HG02885 (cell line): ENCODE measurements at regions not wholly inside any gene's neighbourhood (a gene's known extent, or its start where the extent isn't known, plus 50 kb on each side); places are given as distances from the start of the nearest gene placed in this dataset.

ENCODE experiments used
- ATAC-seq: cut with Tn5 transposase; IDR thresholded peaks from one replicate; pipeline ENCODE4 v1.9.1; 2021; ENCODE audit warnings: mild to moderate bottlenecking; ENCODE audit not compliant: unreplicated experiment, poor library complexity

GRCh38 chr5:68884144-68884754 is 209.6 kb upstream of the SLC30A5 start:
- ATAC-seq, result no peak

GRCh38 chr5:68884883-68885282 is 208.9 kb upstream of the SLC30A5 start:
- no peak for ATAC-seq

- ATAC-seq, result no peak
Observed at GRCh38 chr5:68886814-68887213, 207.0 kb upstream of the SLC30A5 start.

- ATAC-seq, result peak; percentile 86
Observed at GRCh38 chr5:68891718-68892117, 202.1 kb upstream of the SLC30A5 start.

- no peak for ATAC-seq
Observed at GRCh38 chr5:68894673-68895072, 199.1 kb upstream of the SLC30A5 start.

GRCh38 chr5:68898951-68899471 is 194.8 kb upstream of the SLC30A5 start:
- ATAC-seq, result no peak

GRCh38 chr5:68911840-68912690 is 181.7 kb upstream of the SLC30A5 start:
- no peak for ATAC-seq

- no peak for ATAC-seq
Observed at GRCh38 chr5:68915079-68915478, 178.7 kb upstream of the SLC30A5 start.

- ATAC-seq, result no peak
Observed at GRCh38 chr5:68918306-68918705, 175.5 kb upstream of the SLC30A5 start.

GRCh38 chr5:68919988-68920490 is 173.8 kb upstream of the SLC30A5 start:
- ATAC-seq, result no peak

GRCh38 chr5:68920888-68921287 is 172.9 kb upstream of the SLC30A5 start:
- ATAC-seq, result no peak

GRCh38 chr5:68922172-68922987 is 171.4 kb upstream of the SLC30A5 start:
- ATAC-seq, result no peak

GRCh38 chr5:68924481-68925145 is 169.2 kb upstream of the SLC30A5 start:
- ATAC-seq, result no peak

GRCh38 chr5:68928617-68929302 is 165.1 kb upstream of the SLC30A5 start:
- no peak for ATAC-seq

GRCh38 chr5:68930139-68930538 is 163.7 kb upstream of the SLC30A5 start:
- no peak for ATAC-seq

- ATAC-seq, result no peak
Observed at GRCh38 chr5:68932830-68933434, 160.9 kb upstream of the SLC30A5 start.

GRCh38 chr5:68942169-68942568 is 151.6 kb upstream of the SLC30A5 start:
- no peak for ATAC-seq

- no peak for ATAC-seq
Observed at GRCh38 chr5:68946728-68947127, 147.1 kb upstream of the SLC30A5 start.

- ATAC-seq, result no peak
Observed at GRCh38 chr5:68947986-68948385, 145.8 kb upstream of the SLC30A5 start.
